ENCODE measurements at regions not wholly inside any gene's neighbourhood (a gene's known extent, or its start where the extent isn't known, plus 50 kb on each side); places are given as distances from the start of the nearest gene placed in this dataset.
"Not testable (repeated sequence)": the region's sequence is repeated elsewhere in the genome, so short reads cannot be mapped to it uniquely, and the experiment has no call there.

- DNase-seq, result no peak
Observed at GRCh38 chr14:44453433-44454171, 53.5 kb downstream of the FSCB start.

- not testable (repeated sequence) for DNase-seq
Observed at GRCh38 chr14:44450232-44450631, 56.9 kb downstream of the FSCB start.

GRCh38 chr14:44449680-44450079 is 57.4 kb downstream of the FSCB start:
- no peak for DNase-seq

- DNase-seq, result no peak
Observed at GRCh38 chr14:44448951-44449358, 58.1 kb downstream of the FSCB start.

- no peak for DNase-seq
Observed at GRCh38 chr14:44446965-44447364, 60.1 kb downstream of the FSCB start.

- DNase-seq, result no peak
Observed at GRCh38 chr14:44444454-44444853, 62.6 kb downstream of the FSCB start.

GRCh38 chr14:44438936-44439335 is 68.1 kb downstream of the FSCB start:
- no peak for DNase-seq

GRCh38 chr14:44438221-44438620 is 68.9 kb downstream of the FSCB start:
- DNase-seq, result no peak

GRCh38 chr14:44436458-44436857 is 70.6 kb downstream of the FSCB start:
- no peak for DNase-seq

GRCh38 chr14:44428231-44428945 is 78.7 kb downstream of the FSCB start:
- DNase-seq, result no peak

GRCh38 chr14:44422699-44423098 is 84.4 kb downstream of the FSCB start:
- no peak for DNase-seq

GRCh38 chr14:44420226-44420625 is 86.9 kb downstream of the FSCB start:
- no peak for DNase-seq

GRCh38 chr14:44418856-44419255 is 88.2 kb downstream of the FSCB start:
- DNase-seq, result no peak

GRCh38 chr14:44417809-44418208 is 89.3 kb downstream of the FSCB start:
- DNase-seq, result no peak

GRCh38 chr14:44414646-44415045 is 92.4 kb downstream of the FSCB start:
- DNase-seq, result no peak

GRCh38 chr14:44412858-44413569 is 94.1 kb downstream of the FSCB start:
- no peak for DNase-seq

- DNase-seq, result no peak
Observed at GRCh38 chr14:44405011-44405486, 102.0 kb downstream of the FSCB start.

- DNase-seq, result no peak
Observed at GRCh38 chr14:44404599-44404998, 102.5 kb downstream of the FSCB start.

GRCh38 chr14:44404036-44404435 is 103.0 kb downstream of the FSCB start:
- DNase-seq, result no peak

GRCh38 chr14:44403193-44403592 is 103.9 kb downstream of the FSCB start:
- DNase-seq, result no peak

GRCh38 chr14:44396226-44396625 is 110.9 kb downstream of the FSCB start:
- DNase-seq, result no peak

GRCh38 chr14:44392984-44393383 is 114.1 kb downstream of the FSCB start:
- no peak for DNase-seq

- DNase-seq, result no peak
Observed at GRCh38 chr14:44388306-44388705, 118.8 kb downstream of the FSCB start.

GRCh38 chr14:44385906-44386305 is 121.2 kb downstream of the FSCB start:
- no peak for DNase-seq
